ENCODE measurements at regions not wholly inside any gene's neighbourhood (a gene's known extent, or its start where the extent isn't known, plus 50 kb on each side); places are given as distances from the start of the nearest gene placed in this dataset.

- TF ChIP-seq POLR2A (IDR thresholded peaks at IDR 0.05; ENCODE audit: low read length) (no peak), GATA1 (IDR thresholded peaks at IDR 0.05; ENCODE audit: low read depth, low read length) (no peak)
Observed at GRCh38 chr9:109887079-109887478, 107.1 kb downstream of the PALM2AKAP2 start.
